ENCODE measurements at regions not wholly inside any gene's neighbourhood (a gene's known extent, or its start where the extent isn't known, plus 50 kb on each side); places are given as distances from the start of the nearest gene placed in this dataset.

- Histone ChIP-seq H3K27ac (ENCODE audit: low read depth in 2 of 2, low read length in 2 of 2) (no peak overlapping the region), H3K36me3 (ENCODE audit: control insufficient read depth in 2 of 3, insufficient read depth in 3 of 3, low read length in 3 of 3) (no peaks in the 10 kb centered on the region), H3K9ac (ENCODE audit: low read length in 3 of 3) (no peak overlapping the region), H3K4me3 (ENCODE audit: low read length in 3 of 3) (no peak overlapping the region), H3K27me3 (ENCODE audit: control insufficient read depth, insufficient read depth, low read length) (no peaks in the 10 kb centered on the region), H3K9me3 (ENCODE audit: control insufficient read depth in 2 of 3, insufficient read depth in 1 of 3, low read length in 3 of 3) (no peaks in the 10 kb centered on the region), H3K4me1 (ENCODE audit: control insufficient read depth in 2 of 3, insufficient read depth in 2 of 3, low read depth in 1 of 3, low read length in 3 of 3) (no peaks in the 10 kb centered on the region)
- DNase-seq (no peak), FAIRE-seq (no peak)
- TF ChIP-seq CTCF (IDR thresholded peaks at IDR 0.05; ENCODE audit: borderline replicate concordance, extremely low read depth, insufficient read depth) = no peak
- intact Hi-C loops (cut with DNase I) = no loop called here
Observed at GRCh38 chr1:86288586-86289147, 107.5 kb downstream of the ODF2L start.

DNA sequence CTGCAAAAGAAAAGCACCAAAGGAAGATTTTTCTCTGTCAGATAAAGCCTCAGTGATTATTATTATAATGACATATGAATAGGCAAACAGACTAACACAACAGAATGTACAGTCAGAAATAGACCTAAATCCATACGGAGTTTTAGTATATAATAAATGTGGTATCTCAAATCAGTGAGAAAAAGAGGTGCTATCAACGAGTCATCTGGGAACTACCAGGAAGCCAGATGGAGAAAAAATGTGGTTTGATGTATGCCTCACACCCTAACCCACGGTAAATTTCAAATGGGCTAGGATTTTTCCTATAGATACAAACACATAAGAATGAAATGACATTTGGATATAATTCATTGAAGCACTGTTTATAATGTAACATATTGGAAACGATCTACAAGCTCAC lies 110.3 kb downstream of the ODF2L start:
- H3K4me3 ChIP-seq (ENCODE audit: low read length in 3 of 3) = no peak overlapping the region
- FAIRE-seq (no peak), DNase-seq (no peak)
- no peaks in the 10 kb centered on the region for H3K27me3 ChIP-seq (ENCODE audit: control insufficient read depth, insufficient read depth, low read length)
- H3K4me1 ChIP-seq (ENCODE audit: control insufficient read depth in 2 of 3, insufficient read depth in 2 of 3, low read depth in 1 of 3, low read length in 3 of 3) = no peaks in the 10 kb centered on the region
- H3K9ac ChIP-seq (ENCODE audit: low read length in 3 of 3) = no peak overlapping the region
- H3K27ac ChIP-seq (ENCODE audit: low read depth in 2 of 2, low read length in 2 of 2) = no peak overlapping the region
- no peak for TF ChIP-seq CTCF (IDR thresholded peaks at IDR 0.05; ENCODE audit: borderline replicate concordance, extremely low read depth, insufficient read depth)
- H3K36me3 ChIP-seq (ENCODE audit: control insufficient read depth in 2 of 3, insufficient read depth in 3 of 3, low read length in 3 of 3) = no peaks in the 10 kb centered on the region
- intact Hi-C loops (cut with DNase I) = no loop called here
- H3K9me3 ChIP-seq (ENCODE audit: control insufficient read depth in 2 of 3, insufficient read depth in 1 of 3, low read length in 3 of 3) = no peaks in the 10 kb centered on the region

DNA sequence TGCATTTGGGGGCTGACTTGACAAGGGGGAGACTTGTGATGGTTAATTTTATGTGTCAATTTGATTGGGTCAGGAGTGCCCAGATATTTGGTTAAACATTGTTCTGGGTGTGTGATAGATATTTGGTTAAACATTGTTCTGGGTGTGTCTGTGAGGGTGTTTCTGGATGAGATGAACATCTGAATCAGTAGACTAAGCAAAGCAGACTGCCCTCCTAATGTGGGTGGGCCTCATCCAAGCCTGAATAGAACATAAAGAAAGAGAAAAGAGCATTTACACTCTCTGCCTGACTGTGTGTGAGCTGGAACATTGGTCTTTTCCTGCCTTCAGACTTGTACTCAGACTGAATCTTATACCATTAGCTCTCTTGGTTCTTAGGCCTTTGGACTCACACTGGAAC lies 113.5 kb downstream of the ODF2L start:
- no peak for FAIRE-seq
- DNase-seq = no peak

More for the DNA sequence above, 113.5 kb downstream of the ODF2L start:
- Histone ChIP-seq H3K27me3 (ENCODE audit: control insufficient read depth, insufficient read depth, low read length) (no peaks in the 10 kb centered on the region), H3K27ac (ENCODE audit: low read depth in 2 of 2, low read length in 2 of 2) (no peak overlapping the region), H3K36me3 (ENCODE audit: control insufficient read depth in 2 of 3, insufficient read depth in 3 of 3, low read length in 3 of 3) (no peaks in the 10 kb centered on the region), H3K9me3 (ENCODE audit: control insufficient read depth in 2 of 3, insufficient read depth in 1 of 3, low read length in 3 of 3) (no peaks in the 10 kb centered on the region), H3K9ac (ENCODE audit: low read length in 3 of 3) (no peak overlapping the region), H3K4me3 (ENCODE audit: low read length in 3 of 3) (no peak overlapping the region), H3K4me1 (ENCODE audit: control insufficient read depth in 2 of 3, insufficient read depth in 2 of 3, low read depth in 1 of 3, low read length in 3 of 3) (no peaks in the 10 kb centered on the region)
- TF ChIP-seq CTCF (IDR thresholded peaks at IDR 0.05; ENCODE audit: borderline replicate concordance, extremely low read depth, insufficient read depth) = no peak
- intact Hi-C loops (cut with DNase I) = no loop called here

Data from kidney (tissue), 13 donors.